Omental fat pad (tissue), 3 donors: ENCODE measurements at regions not wholly inside any gene's neighbourhood (a gene's known extent, or its start where the extent isn't known, plus 50 kb on each side); places are given as distances from the start of the nearest gene placed in this dataset.

Experiments used
- ATAC-seq: fragments of 150-250 bp; one replicate; pipeline ENCODE4 v1.9.1; 2016; ENCODE audit warnings: mild to moderate bottlenecking, moderate library complexity; ENCODE audit not compliant: low FRiP score
- DNase-seq: peaks from one replicate; pipeline ENCODE4 v3.0.0-alpha.2; 2019; ENCODE audit warnings: low spot score
- CTCF ChIP-seq, 3 donors: fragments of 450-650 bp; IDR thresholded peaks; one replicate each; pipeline ENCODE4 v1.5.1; 2016 to 2017; ENCODE audit warnings: antibody characterized with exemption in 3 of 3, mild to moderate bottlenecking in 3 of 3, moderate library complexity in 2 of 3

GRCh38 chr2:173763641-173764040 is 201.5 kb downstream of the SP3 start:
- DNase-seq = no peak

GRCh38 chr2:173764094-173764493 is 201.1 kb downstream of the SP3 start:
- no peak for TF ChIP-seq CTCF (IDR thresholded peaks at IDR 0.05)
- DNase-seq (no peak), ATAC-seq (no peak)

More at GRCh38 chr2:173763641-173764040, 201.5 kb downstream of the SP3 start:
- no peak for TF ChIP-seq CTCF (IDR thresholded peaks at IDR 0.05)
- ATAC-seq = no peak

- ATAC-seq (no peak), DNase-seq (no peak)
- no peak for TF ChIP-seq CTCF (IDR thresholded peaks at IDR 0.05)
These were observed 198.5 kb downstream of the SP3 start for GRCh38 chr2:173766537-173767289.

- no peak for DNase-seq
- no peak for ATAC-seq
- no peak for TF ChIP-seq CTCF (IDR thresholded peaks at IDR 0.05)
These were observed 194.1 kb downstream of the SP3 start for GRCh38 chr2:173770947-173771678.

- DNase-seq (no peak), ATAC-seq (no peak)
- no peak for TF ChIP-seq CTCF (IDR thresholded peaks at IDR 0.05)
These were observed 193.0 kb downstream of the SP3 start for GRCh38 chr2:173772205-173772604.

- no peak for TF ChIP-seq CTCF (IDR thresholded peaks at IDR 0.05)
- DNase-seq (no peak), ATAC-seq (no peak)
These were observed 192.1 kb downstream of the SP3 start for GRCh38 chr2:173773076-173773475.

GRCh38 chr2:173775440-173775839 is 189.7 kb downstream of the SP3 start:
- DNase-seq (no peak), ATAC-seq (no peak)
- no peak for TF ChIP-seq CTCF (IDR thresholded peaks at IDR 0.05)
